H9 (cell line): ENCODE measurements at regions not wholly inside any gene's neighbourhood (a gene's known extent, or its start where the extent isn't known, plus 50 kb on each side); places are given as distances from the start of the nearest gene placed in this dataset.

Source experiments
- DNase-seq: peaks from one replicate; pipeline ENCODE4 v3.0.0-alpha.2; 2017
- H2AFZ ChIP-seq: one replicate; pipeline ENCODE4 v1.6.1; 2013; ENCODE audit warnings: mild to moderate bottlenecking, low read length, control low read depth, moderate library complexity
- H2AK5ac ChIP-seq: 2 replicates; pipeline ENCODE4 v1.6.1; 2013; ENCODE audit warnings: low read length, control low read depth, mixed read lengths; ENCODE audit not compliant: insufficient read length
- H2BK120ac ChIP-seq: one replicate; pipeline ENCODE4 v1.6.1; 2013; ENCODE audit warnings: low read depth, mild to moderate bottlenecking, low read length, control low read depth, inconsistent platforms; ENCODE audit not compliant: poor library complexity, severe bottlenecking
- H2BK12ac ChIP-seq: 2 replicates; pipeline ENCODE4 v1.6.1; 2013; ENCODE audit warnings: low read length, control low read depth, mixed read lengths, low read depth; ENCODE audit not compliant: insufficient read length
- H2BK15ac ChIP-seq: 2 replicates; pipeline ENCODE4 v1.6.1; 2013; ENCODE audit warnings: low read depth, low read length, control low read depth
- H2BK20ac ChIP-seq: one replicate; pipeline ENCODE4 v1.6.1; 2013; ENCODE audit warnings: low read depth, mild to moderate bottlenecking, low read length, control low read depth, inconsistent platforms; ENCODE audit not compliant: poor library complexity, severe bottlenecking
- H2BK5ac ChIP-seq: 2 replicates; pipeline ENCODE4 v1.6.1; 2013; ENCODE audit warnings: low read length, control low read depth, mixed read lengths; ENCODE audit not compliant: insufficient read length
- H3K14ac ChIP-seq: 2 replicates; pipeline ENCODE4 v1.6.1; 2013; ENCODE audit warnings: low read length, control low read depth; ENCODE audit not compliant: insufficient read depth
- H3K18ac ChIP-seq: 2 replicates; pipeline ENCODE4 v1.6.1; 2013; ENCODE audit warnings: low read depth, mild to moderate bottlenecking, mixed read lengths, low read length, control low read depth; ENCODE audit not compliant: insufficient read length
- H3K23ac ChIP-seq: 2 replicates; pipeline ENCODE4 v1.6.1; 2013; ENCODE audit warnings: low read length, control low read depth, mixed read lengths, low read depth; ENCODE audit not compliant: insufficient read length
- H3K23me2 ChIP-seq: 2 replicates; pipeline ENCODE4 v1.6.1; 2013; ENCODE audit warnings: low read depth, mild to moderate bottlenecking, mixed read lengths, low read length, control low read depth; ENCODE audit not compliant: insufficient read length, poor library complexity, severe bottlenecking
- H3K27ac ChIP-seq: 2 replicates; pipeline ENCODE4 v1.5.1; 2013; ENCODE audit warnings: low read length, control low read depth, mixed read lengths, low read depth; ENCODE audit not compliant: insufficient read length
- H3K27me3 ChIP-seq: 2 replicates; pipeline ENCODE4 v1.6.1; 2013; ENCODE audit warnings: low read length, control low read depth, inconsistent platforms; ENCODE audit not compliant: insufficient read depth
- H3K4ac ChIP-seq: 2 replicates; pipeline ENCODE4 v1.6.1; 2013; ENCODE audit warnings: low read depth, mild to moderate bottlenecking, control low read depth, inconsistent platforms, low read length, moderate library complexity
- H3K4me1 ChIP-seq: 2 replicates; pipeline ENCODE4 v1.6.1; 2013; ENCODE audit warnings: low read length, control low read depth, inconsistent platforms; ENCODE audit not compliant: insufficient read depth
- H3K4me2 ChIP-seq: 2 replicates; pipeline ENCODE4 v1.6.1; 2013; ENCODE audit warnings: low read length, control low read depth, mixed read lengths; ENCODE audit not compliant: insufficient read length, insufficient read depth
- H3K56ac ChIP-seq: 2 replicates; pipeline ENCODE4 v1.6.1; 2013; ENCODE audit warnings: low read depth, mild to moderate bottlenecking, mixed read lengths, low read length, control low read depth; ENCODE audit not compliant: insufficient read length
- H3K79me1 ChIP-seq: 2 replicates; pipeline ENCODE4 v1.6.1; 2013; ENCODE audit warnings: low read depth, mild to moderate bottlenecking, moderate library complexity, low read length, control low read depth, inconsistent platforms; ENCODE audit not compliant: insufficient read depth, poor library complexity, severe bottlenecking
- H3K79me2 ChIP-seq: 2 replicates; pipeline ENCODE4 v1.6.1; 2013; ENCODE audit warnings: low read length, control low read depth, inconsistent platforms; ENCODE audit not compliant: insufficient read depth
- H3K9ac ChIP-seq: 2 replicates; pipeline ENCODE4 v1.6.1; 2013; ENCODE audit warnings: low read length, control low read depth, mixed read lengths; ENCODE audit not compliant: insufficient read length; ENCODE audit errors: extremely low read depth
- H3K9me3 ChIP-seq: one replicate; pipeline ENCODE4 v1.6.1; 2013; ENCODE audit warnings: low read depth, low read length, inconsistent platforms; ENCODE audit not compliant: control insufficient read depth
- H3T11ph ChIP-seq: one replicate; pipeline ENCODE4 v1.6.1; 2013; ENCODE audit warnings: mild to moderate bottlenecking, low read length, control low read depth, inconsistent platforms
- H4K20me1 ChIP-seq: one replicate; pipeline ENCODE4 v1.6.1; 2013; ENCODE audit not compliant: control insufficient read depth, insufficient read length, insufficient read depth
- H4K5ac ChIP-seq: 2 replicates; pipeline ENCODE4 v1.6.1; 2013; ENCODE audit warnings: low read depth, mild to moderate bottlenecking, mixed read lengths, low read length, control low read depth; ENCODE audit not compliant: insufficient read length
- H4K8ac ChIP-seq: replicated peaks from 2 replicates; pipeline ENCODE4 v1.6.1; 2013; ENCODE audit warnings: low read length, control low read depth, mixed read lengths, low read depth; ENCODE audit not compliant: insufficient read length
- H4K91ac ChIP-seq: 2 replicates; pipeline ENCODE4 v1.6.1; 2013; ENCODE audit warnings: low read depth, mild to moderate bottlenecking, moderate library complexity, mixed read lengths, low read length, control low read depth; ENCODE audit not compliant: insufficient read length
- H3K27ac Mint-ChIP-seq, 3 experiments: 2 replicates in 2 of 3; 3 replicates in 1 of 3; pipeline ENCODE4 v1.8.0; 2020 to 2021; ENCODE audit warnings: mixed read lengths in 3 of 3, mild to moderate bottlenecking in 1 of 3, moderate library complexity in 1 of 3
- H3K27me3 Mint-ChIP-seq: 2 replicates; pipeline ENCODE4 v1.8.0; 2021; ENCODE audit warnings: low read depth, mild to moderate bottlenecking, moderate library complexity, mixed read lengths
- H3K36me3 Mint-ChIP-seq, 3 experiments: 2 replicates in 2 of 3; 3 replicates in 1 of 3; pipeline ENCODE4 v1.8.0; 2020 to 2021; ENCODE audit warnings: low read depth in 3 of 3, mixed read lengths in 3 of 3; ENCODE audit not compliant: insufficient read depth in 1 of 3
- H3K4me1 Mint-ChIP-seq, 2 experiments: 2 replicates each; pipeline ENCODE4 v1.8.0; 2020; ENCODE audit warnings: mixed read lengths in 2 of 2
- H3K4me3 Mint-ChIP-seq, 2 experiments: 2 replicates in 1 of 2; 3 replicates in 1 of 2; pipeline ENCODE4 v1.8.0; 2020 to 2021; ENCODE audit warnings: mild to moderate bottlenecking in 2 of 2, mixed read lengths in 2 of 2, moderate library complexity in 1 of 2
- H3K9me3 Mint-ChIP-seq, 2 experiments: 2 replicates in 1 of 2; 3 replicates in 1 of 2; pipeline ENCODE4 v1.8.0; 2020; ENCODE audit warnings: mild to moderate bottlenecking in 2 of 2, mixed read lengths in 2 of 2, moderate library complexity in 1 of 2
- CTCF ChIP-seq: fragments of 200-600 bp; sonication (generic); conservative IDR thresholded peaks from 3 replicates; pipeline ENCODE4 v1.8.0; 2021; ENCODE audit warnings: antibody characterized with exemption, mild to moderate bottlenecking
- WGBS: extraction: QIAGEN DNeasy Blood & Tissue Kit; methylation state at CpG from one replicate; pipeline ENCODE4 v1.1.7; 2013; ENCODE audit warnings: missing lambda C conversion rate, low lambda C conversion rate, mixed read lengths; ENCODE audit not compliant: insufficient read length; ENCODE audit errors: extremely low coverage; 5-methylcytosine and 5-hydroxymethylcytosine counted together

DNA sequence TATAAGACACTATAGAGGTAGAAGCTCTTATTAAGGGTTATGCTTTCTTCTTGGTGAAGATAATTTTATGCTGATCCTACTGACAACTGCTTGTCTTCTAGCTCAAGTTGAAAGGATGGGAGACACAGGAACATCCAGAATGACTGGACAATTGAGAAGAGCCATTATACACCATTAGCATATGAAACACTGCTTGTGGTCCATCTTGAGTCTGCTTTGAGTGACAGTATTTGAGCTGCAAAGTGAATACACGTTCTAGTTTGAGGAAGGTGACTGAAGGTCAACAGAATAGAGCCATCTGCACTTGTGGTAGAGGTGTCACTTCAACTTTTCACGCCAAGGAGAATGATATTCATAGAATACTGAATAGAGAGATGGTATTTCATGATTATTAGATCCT, 315.4 kb downstream of the MCTP2 start:
- Histone ChIP-seq H3K4me2 (no peak overlapping the region), H3K79me2 (no peaks in the 10 kb centered on the region), H4K20me1 (no peaks in the 10 kb centered on the region), H3K4ac (no peak overlapping the region), H2BK12ac (no peak overlapping the region), H4K8ac (no peak overlapping the region), H2BK120ac (no peak overlapping the region), H3K9me3 (no peaks in the 10 kb centered on the region), H3K79me1 (no peaks in the 10 kb centered on the region), H3K18ac (no peak overlapping the region), H2AFZ (no peak overlapping the region), H3K56ac (no peak overlapping the region), H2BK5ac (no peak overlapping the region), H3K23ac (no peak overlapping the region), H2BK20ac (no peak overlapping the region), H2BK15ac (no peak overlapping the region), H3K4me1 (no peaks in the 10 kb centered on the region), H3K9ac (no peak overlapping the region), H3K27me3 (no peaks in the 10 kb centered on the region), H3T11ph (no peak overlapping the region), H4K5ac (no peak overlapping the region), H3K23me2 (no peaks in the 10 kb centered on the region), H3K27ac (no peak overlapping the region), H2AK5ac (no peak overlapping the region), H4K91ac (no peak overlapping the region), H3K14ac (no peak overlapping the region)
- Mint-ChIP-seq H3K9me3 (no peaks in the 10 kb centered on the region; a peak in 1 of 5 replicates), H3K36me3 (no peaks in the 10 kb centered on the region), H3K27ac (no peak overlapping the region), H3K4me3 (no peak overlapping the region), H3K27me3 (no peaks in the 10 kb centered on the region), H3K4me1 (0 out of 4 replicates have a peak, but pooled peaks cover 0 to 2% of the 10 kb centered on the region in 2 experiments)
- DNase-seq = no peak
- no CpG with 5 or more reads among the region's 2 CpGs for WGBS
- TF ChIP-seq CTCF = no peak
